Choroid plexus epithelial cell (primary cell): ENCODE measurements at regions not wholly inside any gene's neighbourhood (a gene's known extent, or its start where the extent isn't known, plus 50 kb on each side); places are given as distances from the start of the nearest gene placed in this dataset.
"Not testable (repeated sequence)": the region's sequence is repeated elsewhere in the genome, so short reads cannot be mapped to it uniquely, and the experiment has no call there.

ENCODE experiments used
- DNase-seq: peaks from one replicate; pipeline ENCODE4 v3.0.0-alpha.2; 2010; ENCODE audit warnings: low read depth
- H3K4me3 ChIP-seq: 2 replicates; pipeline ENCODE4 v1.5.1; 2011; ENCODE audit warnings: low read depth, mild to moderate bottlenecking, control low read depth, low read length, moderate library complexity
- TF ChIP-seq, protein P1 (sequence below): conservative IDR thresholded peaks from 2 replicates; pipeline ENCODE4 v1.5.1; 2011; ENCODE audit warnings: low read depth, mild to moderate bottlenecking, control low read depth, inconsistent platforms, low read length, moderate library complexity

DNA sequence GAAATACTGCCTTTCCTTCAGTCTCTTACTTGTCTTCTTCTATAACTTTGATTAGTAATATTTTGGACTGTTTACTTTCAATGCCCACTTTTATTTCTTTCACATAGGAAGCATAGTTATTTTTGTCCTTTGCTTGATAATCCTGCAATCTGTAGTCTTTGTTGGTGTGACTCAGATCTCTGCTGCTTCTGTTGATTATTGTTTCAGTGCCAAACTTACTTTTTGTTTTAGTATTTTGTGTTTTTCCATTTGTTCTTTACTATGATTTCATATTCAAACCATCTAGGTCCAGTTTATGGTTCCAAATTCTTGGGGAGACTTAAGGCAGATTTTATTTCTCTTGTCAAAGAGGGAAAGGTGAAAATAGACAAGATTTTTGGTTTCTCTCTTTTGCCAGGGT, 399.9 kb downstream of the HLX start:
- H3K4me3 ChIP-seq: no peak overlapping the region
- TF ChIP-seq, protein P1, sequence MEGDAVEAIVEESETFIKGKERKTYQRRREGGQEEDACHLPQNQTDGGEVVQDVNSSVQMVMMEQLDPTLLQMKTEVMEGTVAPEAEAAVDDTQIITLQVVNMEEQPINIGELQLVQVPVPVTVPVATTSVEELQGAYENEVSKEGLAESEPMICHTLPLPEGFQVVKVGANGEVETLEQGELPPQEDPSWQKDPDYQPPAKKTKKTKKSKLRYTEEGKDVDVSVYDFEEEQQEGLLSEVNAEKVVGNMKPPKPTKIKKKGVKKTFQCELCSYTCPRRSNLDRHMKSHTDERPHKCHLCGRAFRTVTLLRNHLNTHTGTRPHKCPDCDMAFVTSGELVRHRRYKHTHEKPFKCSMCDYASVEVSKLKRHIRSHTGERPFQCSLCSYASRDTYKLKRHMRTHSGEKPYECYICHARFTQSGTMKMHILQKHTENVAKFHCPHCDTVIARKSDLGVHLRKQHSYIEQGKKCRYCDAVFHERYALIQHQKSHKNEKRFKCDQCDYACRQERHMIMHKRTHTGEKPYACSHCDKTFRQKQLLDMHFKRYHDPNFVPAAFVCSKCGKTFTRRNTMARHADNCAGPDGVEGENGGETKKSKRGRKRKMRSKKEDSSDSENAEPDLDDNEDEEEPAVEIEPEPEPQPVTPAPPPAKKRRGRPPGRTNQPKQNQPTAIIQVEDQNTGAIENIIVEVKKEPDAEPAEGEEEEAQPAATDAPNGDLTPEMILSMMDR: no peak
- DNase-seq: no peak

DNA sequence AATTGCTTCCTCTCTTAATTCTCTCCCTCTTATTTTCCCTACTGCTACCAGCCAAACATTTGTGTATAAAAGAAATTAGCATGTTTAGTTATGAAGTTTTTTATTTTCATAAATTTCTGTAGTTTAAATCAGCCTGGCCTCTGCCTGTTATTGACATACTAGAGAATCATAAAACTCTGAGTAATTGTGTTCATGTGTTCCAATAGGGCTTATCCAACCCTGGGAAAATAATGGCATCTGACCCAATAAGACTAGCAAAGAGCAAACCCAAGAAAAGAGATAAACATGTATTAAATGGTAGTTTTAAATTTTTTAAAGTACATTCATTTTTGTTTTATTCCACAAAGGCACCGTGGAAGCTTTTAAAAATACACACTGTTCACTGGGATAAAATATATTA, 404.3 kb downstream of the HLX start:
- no peak overlapping the region for H3K4me3 ChIP-seq
- TF ChIP-seq, protein P1: no peak
- no peak for DNase-seq

DNA sequence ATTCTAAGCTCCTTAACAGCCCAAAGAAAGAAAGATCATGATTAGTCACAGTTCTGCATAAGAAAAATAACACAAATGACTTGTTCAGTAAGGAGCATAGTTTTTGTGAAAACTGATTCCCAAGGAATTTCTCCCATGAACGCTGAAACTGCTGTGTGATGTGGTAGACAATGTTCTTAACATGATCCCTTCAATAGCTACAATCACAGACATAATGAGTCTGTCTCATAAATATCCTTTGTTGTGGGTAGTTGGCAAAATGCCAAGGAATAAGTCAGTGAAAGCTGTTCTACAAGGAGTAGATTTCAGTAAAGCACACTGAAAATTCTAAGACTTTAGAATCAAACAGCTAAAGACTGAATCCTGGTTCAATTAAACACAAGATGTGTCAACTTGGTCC, 404.8 kb downstream of the HLX start:
- no peak overlapping the region for H3K4me3 ChIP-seq
- TF ChIP-seq, protein P1: no peak
- peak; percentile 42 for DNase-seq

DNA sequence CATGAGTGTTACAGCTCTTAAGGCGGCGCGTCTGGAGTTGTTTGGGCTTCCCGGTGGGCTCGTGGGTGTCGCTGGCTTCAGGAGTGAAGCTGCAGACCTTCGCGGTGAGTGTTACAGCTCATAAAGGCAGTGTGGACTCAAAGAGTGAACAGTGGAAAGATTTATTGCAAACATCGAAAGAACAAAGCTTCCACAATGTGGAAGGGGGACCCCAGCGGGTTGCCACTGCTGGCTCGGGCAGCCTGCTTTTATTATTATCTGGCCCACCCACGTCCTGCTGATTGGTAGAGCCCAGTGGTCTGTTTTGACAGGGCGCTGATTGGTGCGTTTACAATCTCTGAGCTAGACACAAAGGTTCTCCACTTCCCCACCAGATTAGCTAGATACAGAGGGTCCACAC, 405.7 kb downstream of the HLX start:
- H3K4me3 ChIP-seq, DNase-seq: not testable (repeated sequence)

DNA sequence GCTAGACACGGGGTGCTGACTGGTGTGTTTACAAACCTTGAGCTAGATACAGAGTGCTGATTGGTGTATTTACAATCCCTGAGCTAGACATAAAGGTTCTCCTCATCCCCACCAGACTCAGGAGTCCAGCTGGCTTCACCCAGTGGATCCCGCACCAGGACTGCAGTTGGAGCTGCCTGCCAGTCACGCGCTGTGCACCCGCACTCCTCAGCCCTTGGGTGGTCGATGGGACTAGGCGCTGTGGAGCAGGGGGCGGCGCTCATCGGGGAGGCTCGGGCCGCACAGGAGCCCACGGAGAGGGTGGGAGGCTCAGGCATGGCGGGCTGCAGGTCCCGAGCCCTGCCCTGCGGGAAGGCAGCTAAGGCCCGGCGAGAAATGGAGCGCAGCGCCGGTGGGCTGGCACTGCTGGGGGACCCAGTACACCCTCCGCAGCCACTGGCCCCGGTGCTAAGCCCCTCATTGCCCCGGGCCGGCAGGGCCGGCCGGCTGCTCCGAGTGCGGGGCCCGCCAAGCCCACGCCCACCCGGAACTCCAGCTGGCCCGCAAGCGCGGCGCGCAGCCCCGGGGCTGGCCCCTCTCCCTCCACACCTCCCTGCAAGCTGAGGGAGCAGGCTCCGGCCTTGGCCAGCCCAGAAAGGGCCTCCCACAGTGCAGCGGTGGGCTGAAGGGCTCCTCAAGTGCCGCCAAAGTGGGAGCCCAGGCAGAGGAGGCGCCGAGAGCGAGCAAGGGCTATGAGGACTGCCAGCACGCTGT, 406.4 kb downstream of the HLX start:
- H3K4me3 ChIP-seq, DNase-seq: not testable (repeated sequence)

DNA sequence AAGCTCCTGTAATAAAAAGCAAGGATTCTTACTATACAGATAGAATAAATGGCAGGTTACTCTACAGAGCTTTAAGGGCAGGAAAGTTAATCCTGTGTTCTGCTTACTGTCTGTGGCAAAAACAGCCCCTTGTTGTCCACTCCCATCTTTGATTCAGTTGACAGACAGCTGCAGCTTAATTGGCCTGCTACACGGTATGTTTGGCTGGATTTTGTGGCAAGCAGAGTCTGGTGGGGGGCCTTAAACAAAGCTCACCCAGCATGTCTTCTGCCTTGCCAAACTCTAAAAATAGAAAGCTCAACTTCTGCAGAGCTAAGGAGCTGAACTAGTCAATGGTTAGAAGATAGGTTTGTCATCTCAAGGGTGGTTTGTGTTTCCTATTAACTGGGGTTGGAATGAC, 407.2 kb downstream of the HLX start:
- H3K4me3 ChIP-seq: no peak overlapping the region
- TF ChIP-seq, protein P1: no peak
- no peak for DNase-seq

DNA sequence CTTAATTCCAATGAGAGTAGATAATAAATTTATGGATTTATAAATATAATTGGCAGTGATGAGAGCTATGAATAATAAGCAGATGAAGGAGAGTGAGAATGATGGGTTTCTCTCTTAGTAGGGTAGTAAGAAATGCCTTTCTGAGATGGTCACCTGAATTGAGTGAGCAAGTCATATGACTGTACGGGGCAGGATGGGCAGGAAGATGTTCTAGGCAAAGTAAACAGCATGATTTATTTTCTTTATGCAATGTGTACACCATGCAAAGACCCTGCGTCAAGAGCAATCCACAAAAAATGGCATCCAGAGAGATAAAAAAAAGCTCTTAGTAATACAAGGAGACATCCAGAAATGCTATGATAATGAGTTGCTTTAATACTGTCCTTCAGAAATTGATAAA, 409.9 kb downstream of the HLX start:
- DNase-seq: no peak
- TF ChIP-seq, protein P1: no peak
- no peak overlapping the region for H3K4me3 ChIP-seq

DNA sequence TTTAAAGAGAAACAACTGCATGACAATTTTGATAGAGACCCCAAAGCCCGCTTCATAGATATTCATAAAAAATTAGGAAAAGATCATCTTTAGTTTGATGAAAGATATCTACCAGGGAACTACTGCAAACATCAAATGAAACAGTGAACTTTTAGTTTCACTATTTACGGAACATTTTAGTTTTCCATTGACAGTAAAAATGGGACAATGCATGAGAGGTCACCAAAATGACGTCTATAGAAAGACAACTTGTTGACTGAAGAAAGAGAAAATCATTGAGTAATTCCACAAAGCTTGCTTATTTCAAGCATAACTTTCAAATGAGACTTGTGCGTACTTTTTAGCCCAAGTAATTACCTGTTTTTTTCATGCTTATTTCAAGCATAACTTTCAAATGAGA, 411.4 kb downstream of the HLX start:
- DNase-seq: no peak
- TF ChIP-seq, protein P1: no peak
- H3K4me3 ChIP-seq: no peak overlapping the region
